ENCODE measurements at regions not wholly inside any gene's neighbourhood (a gene's known extent, or its start where the extent isn't known, plus 50 kb on each side); places are given as distances from the start of the nearest gene placed in this dataset.

GRCh38 chr18:27899893-27900292, 277.0 kb downstream of the CDH2 start:
- DNase-seq (ENCODE audit: low read depth, low spot score), result no peak
- ChIA-PET SMC1A (ENCODE audit: uncharacterized antibody, unreplicated experiment) (no interaction called here), CTCF (no interaction called here), RAD21 (ENCODE audit: unreplicated experiment) (no interaction called here), POLR2A (no interaction called here)
- no peaks in the 10 kb centered on the region for H3K36me3 ChIP-seq (ENCODE audit: control insufficient read depth in 2 of 2, insufficient read depth in 2 of 2, low read length in 1 of 2)
- TF ChIP-seq EED (IDR thresholded peaks at IDR 0.05; ENCODE audit: low read depth) (no peak), EGR1 (IDR thresholded peaks at IDR 0.05; ENCODE audit: borderline replicate concordance in 1 of 2, low read depth in 2 of 2, low read length in 2 of 2) (no peak), YBX1 (IDR thresholded peaks at IDR 0.05) (no peak), USF2 (IDR thresholded peaks at IDR 0.05; ENCODE audit: borderline replicate concordance, low read depth, low read length) (no peak), PML (IDR thresholded peaks at IDR 0.05; ENCODE audit: low read length) (no peak), YY1 (IDR thresholded peaks at IDR 0.05; ENCODE audit: low read depth, low read length) (no peak), SKIL (IDR thresholded peaks at IDR 0.05; ENCODE audit: low read depth, poor library complexity, severe bottlenecking) (no peak), RELA (IDR thresholded peaks at IDR 0.05; ENCODE audit: borderline replicate concordance, partially characterized antibody) (no peak), NFXL1 (IDR thresholded peaks at IDR 0.05; ENCODE audit: borderline replicate concordance) (no peak), PRDM15 (CRISPR knock-in tag; IDR thresholded peaks at IDR 0.05) (no peak), ZNF384 (IDR thresholded peaks at IDR 0.05; ENCODE audit: borderline replicate concordance, low read depth, low read length) (no peak), TARDBP (IDR thresholded peaks at IDR 0.05; ENCODE audit: borderline replicate concordance) (no peak), RELB (IDR thresholded peaks at IDR 0.05; ENCODE audit: low read depth) (no peak), PAX5 (IDR thresholded peaks at IDR 0.05; ENCODE audit: borderline replicate concordance, low read depth, low read length) (no peak), FOXM1 (IDR thresholded peaks at IDR 0.05; ENCODE audit: low read depth, low read length) (no peak)
- H3K9ac ChIP-seq (ENCODE audit: control insufficient read depth, insufficient read depth, low read length), result no peak overlapping the region
- no TSS peak for BruUV-seq (replicated peaks)
- H3K4me2 ChIP-seq (ENCODE audit: control insufficient read depth, insufficient read depth), result no peak overlapping the region
- H2AFZ ChIP-seq (ENCODE audit: control insufficient read depth, low read depth, low read length), result no peak overlapping the region
- in situ Hi-C loops (cut with MboI) (loop anchor here (10.0 kb wide), 1 partner anchor 55 kb away; no protein-coding TSS in a partner anchor), intact Hi-C loops (cut with micrococcal nuclease; ENCODE audit: unreplicated experiment) (no loop called here)
- no peak for ATAC-seq
- 0% methylated on average over 2 of the region's 2 CpGs for WGBS (ENCODE audit: insufficient coverage, insufficient replicate concordance, low lambda C conversion rate, missing lambda C conversion rate)
- no peak overlapping the region for H3K27ac ChIP-seq (ENCODE audit: control insufficient read depth, insufficient read depth)
- no peak for FAIRE-seq
- H4K20me1 ChIP-seq (ENCODE audit: control insufficient read depth, insufficient read depth), result no peaks in the 10 kb centered on the region
- no peaks in the 10 kb centered on the region for H3K4me1 ChIP-seq (ENCODE audit: control insufficient read depth, insufficient read depth, low read length)
- no peaks in the 10 kb centered on the region for H3K9me3 ChIP-seq (replicated peaks; ENCODE audit: control insufficient read depth, insufficient read depth, low read length)
- no peaks in the 10 kb centered on the region for H3K79me2 ChIP-seq (ENCODE audit: control insufficient read depth, insufficient read depth, low read length)
- no peaks in the 10 kb centered on the region for H3K27me3 ChIP-seq (replicated peaks in 1 of 2; ENCODE audit: control insufficient read depth in 2 of 2, insufficient read depth in 2 of 2, low read length in 1 of 2)
- no peak overlapping the region for H3K4me3 ChIP-seq

Measured in GM12878 (cell line).